ENCODE measurements at regions not wholly inside any gene's neighbourhood (a gene's known extent, or its start where the extent isn't known, plus 50 kb on each side); places are given as distances from the start of the nearest gene placed in this dataset.

DNA sequence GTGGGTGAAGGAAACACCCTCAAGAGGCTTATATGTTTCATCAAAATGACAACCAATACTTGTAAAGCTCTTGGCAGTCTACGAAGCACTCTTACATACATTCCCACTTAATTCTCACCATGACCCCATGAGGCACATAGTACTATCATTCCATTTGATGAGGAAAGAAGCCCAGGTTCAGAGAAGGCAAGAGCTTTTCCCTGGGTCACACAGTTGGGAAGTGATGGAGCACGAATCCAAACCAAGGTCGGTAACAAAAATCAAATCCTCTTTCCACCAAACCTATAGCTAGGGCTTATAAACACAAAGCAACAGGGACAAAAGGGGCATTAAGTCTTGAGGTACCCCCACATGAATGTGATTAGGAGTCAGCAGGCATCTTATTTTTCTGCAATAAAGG is 187.1 kb downstream of the UACA start:
- TF ChIP-seq, protein P1, sequence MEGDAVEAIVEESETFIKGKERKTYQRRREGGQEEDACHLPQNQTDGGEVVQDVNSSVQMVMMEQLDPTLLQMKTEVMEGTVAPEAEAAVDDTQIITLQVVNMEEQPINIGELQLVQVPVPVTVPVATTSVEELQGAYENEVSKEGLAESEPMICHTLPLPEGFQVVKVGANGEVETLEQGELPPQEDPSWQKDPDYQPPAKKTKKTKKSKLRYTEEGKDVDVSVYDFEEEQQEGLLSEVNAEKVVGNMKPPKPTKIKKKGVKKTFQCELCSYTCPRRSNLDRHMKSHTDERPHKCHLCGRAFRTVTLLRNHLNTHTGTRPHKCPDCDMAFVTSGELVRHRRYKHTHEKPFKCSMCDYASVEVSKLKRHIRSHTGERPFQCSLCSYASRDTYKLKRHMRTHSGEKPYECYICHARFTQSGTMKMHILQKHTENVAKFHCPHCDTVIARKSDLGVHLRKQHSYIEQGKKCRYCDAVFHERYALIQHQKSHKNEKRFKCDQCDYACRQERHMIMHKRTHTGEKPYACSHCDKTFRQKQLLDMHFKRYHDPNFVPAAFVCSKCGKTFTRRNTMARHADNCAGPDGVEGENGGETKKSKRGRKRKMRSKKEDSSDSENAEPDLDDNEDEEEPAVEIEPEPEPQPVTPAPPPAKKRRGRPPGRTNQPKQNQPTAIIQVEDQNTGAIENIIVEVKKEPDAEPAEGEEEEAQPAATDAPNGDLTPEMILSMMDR (IDR thresholded peaks at IDR 0.05) = no peak
- TF ChIP-seq EP300 (IDR thresholded peaks at IDR 0.05) = no peak
- no peak for TF ChIP-seq POLR2AphosphoS5 (IDR thresholded peaks at IDR 0.05)
- no peak for TF ChIP-seq POLR2A (IDR thresholded peaks at IDR 0.05; ENCODE audit: low read depth)
